HUES48 (cell line): ENCODE measurements at regions not wholly inside any gene's neighbourhood (a gene's known extent, or its start where the extent isn't known, plus 50 kb on each side); places are given as distances from the start of the nearest gene placed in this dataset.

Experiments used
- H3K27ac ChIP-seq: one replicate; pipeline ENCODE4 v1.7.0; 2013; ENCODE audit warnings: low read depth, low read length, inconsistent platforms
- H3K27me3 ChIP-seq: 2 replicates; pipeline ENCODE4 v1.6.1; 2013; ENCODE audit warnings: mild to moderate bottlenecking, low read length; ENCODE audit not compliant: control insufficient read depth, insufficient read depth
- H3K36me3 ChIP-seq: 2 replicates; pipeline ENCODE4 v1.6.1; 2013; ENCODE audit warnings: low read length; ENCODE audit not compliant: control insufficient read depth, insufficient read depth
- H3K4me1 ChIP-seq: 2 replicates; pipeline ENCODE4 v1.6.1; 2013; ENCODE audit warnings: mild to moderate bottlenecking, low read length; ENCODE audit not compliant: control insufficient read depth, insufficient read depth
- H3K4me3 ChIP-seq: 2 replicates; pipeline ENCODE4 v1.5.1; 2013; ENCODE audit warnings: mild to moderate bottlenecking, low read depth, low read length
- H3K9ac ChIP-seq: 2 replicates; pipeline ENCODE4 v1.6.1; 2013; ENCODE audit warnings: mild to moderate bottlenecking, low read depth, low read length, moderate library complexity
- H3K9me3 ChIP-seq: 2 replicates; pipeline ENCODE4 v1.6.1; 2013; ENCODE audit warnings: low read length; ENCODE audit not compliant: control insufficient read depth, insufficient read depth

DNA sequence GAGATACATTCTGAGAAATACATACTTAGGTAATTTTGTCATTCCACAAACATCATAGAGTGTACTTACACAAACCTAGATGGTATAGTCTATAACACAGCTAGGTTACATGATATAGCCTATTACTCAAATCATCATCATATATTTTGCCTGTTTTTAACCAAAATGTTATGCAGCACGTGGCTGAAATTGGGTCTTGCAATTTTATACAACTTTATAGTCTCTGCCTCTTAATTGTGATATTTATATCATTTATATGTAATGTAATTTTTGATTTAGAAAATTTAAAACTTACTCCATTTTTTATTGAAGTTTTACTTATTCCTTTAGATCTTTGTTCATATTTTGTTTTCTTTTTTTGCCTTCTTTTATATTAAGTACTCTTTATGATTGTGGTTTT is 350.7 kb upstream of the DCN start:
- peaks cover 5% of the 10 kb centered on the region; the same call in 1 of the 2 replicates for H3K9me3 ChIP-seq

DNA sequence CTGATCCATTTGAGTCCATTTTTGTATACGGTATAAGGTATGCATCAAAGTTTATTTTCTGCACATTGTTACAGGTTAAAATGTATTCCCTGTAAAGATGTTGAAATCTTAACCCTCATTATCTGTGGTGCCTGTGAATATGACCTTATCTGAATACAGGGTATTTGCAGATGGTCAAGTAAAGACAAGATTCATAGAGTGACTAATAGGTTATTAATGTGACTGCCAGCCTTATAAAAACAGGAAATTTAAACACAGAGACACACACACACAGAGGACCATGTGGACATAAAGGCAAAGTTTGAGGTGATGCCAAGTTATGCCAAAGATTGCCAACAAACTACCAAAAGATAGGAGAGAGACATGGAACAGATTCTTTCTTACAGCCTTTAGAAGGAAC is 347.2 kb upstream of the DCN start:
- Histone ChIP-seq H3K9me3 (peaks cover 5% of the 10 kb centered on the region; the same call in 1 of the 2 replicates), H3K9ac (no peak overlapping the region), H3K27ac (no peak overlapping the region), H3K36me3 (no peaks in the 10 kb centered on the region), H3K4me1 (no peaks in the 10 kb centered on the region), H3K4me3 (no peak overlapping the region), H3K27me3 (no peaks in the 10 kb centered on the region)

More for the DNA sequence above, 350.7 kb upstream of the DCN start:
- Histone ChIP-seq H3K36me3 (no peaks in the 10 kb centered on the region), H3K4me1 (no peaks in the 10 kb centered on the region), H3K27me3 (no peaks in the 10 kb centered on the region), H3K9ac (no peak overlapping the region), H3K27ac (no peak overlapping the region), H3K4me3 (no peak overlapping the region)

DNA sequence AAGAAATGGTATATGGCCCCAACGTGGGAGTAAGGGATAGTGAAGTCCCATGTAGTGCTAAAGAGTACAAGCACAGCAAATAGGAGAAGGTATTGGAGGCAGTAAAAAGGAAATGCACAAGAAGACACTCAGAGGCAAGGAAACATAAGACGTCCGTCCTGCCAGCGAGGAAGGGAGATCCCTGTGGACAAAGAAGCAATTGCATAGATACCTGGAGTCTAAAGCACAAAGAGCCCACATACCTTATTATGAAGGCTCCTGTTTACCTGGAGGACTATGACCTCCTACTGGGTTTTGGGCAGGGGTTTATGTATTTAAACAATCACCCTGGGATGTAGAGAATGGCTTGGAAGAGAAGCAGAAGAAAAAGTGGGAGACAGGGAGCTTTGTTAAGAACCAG is 341.2 kb upstream of the DCN start:
- H3K9ac ChIP-seq, result no peak overlapping the region
- no peak overlapping the region for H3K4me3 ChIP-seq
- H3K9me3 ChIP-seq, result no peaks in the 10 kb centered on the region
- no peak overlapping the region for H3K27ac ChIP-seq
- H3K27me3 ChIP-seq, result no peaks in the 10 kb centered on the region
- H3K36me3 ChIP-seq, result no peaks in the 10 kb centered on the region
- no peaks in the 10 kb centered on the region for H3K4me1 ChIP-seq

DNA sequence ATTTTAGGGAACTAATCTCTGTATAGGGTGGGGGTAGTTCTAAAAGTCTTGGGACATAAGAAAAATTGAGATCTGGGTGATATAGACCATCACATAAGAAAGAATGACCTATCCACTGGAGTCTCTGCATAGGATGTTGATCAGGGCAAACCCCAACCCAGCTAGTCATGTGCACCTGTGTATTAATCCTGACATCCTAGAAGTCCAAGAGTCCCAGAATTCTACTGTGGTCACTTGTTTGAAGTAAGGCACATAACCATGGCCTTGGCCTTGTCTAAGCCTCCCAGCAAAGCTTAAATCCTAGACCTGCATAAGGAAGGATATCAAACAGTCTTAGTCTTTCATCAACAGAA is 334.1 kb upstream of the DCN start:
- Histone ChIP-seq H3K27me3 (no peaks in the 10 kb centered on the region), H3K36me3 (no peaks in the 10 kb centered on the region), H3K9me3 (no peaks in the 10 kb centered on the region), H3K4me1 (peaks cover 20% of the 10 kb centered on the region), H3K9ac (no peak overlapping the region), H3K4me3 (no peak overlapping the region), H3K27ac (no peak overlapping the region)

- Histone ChIP-seq H3K27me3 (no peaks in the 10 kb centered on the region), H3K9ac (no peak overlapping the region), H3K36me3 (no peaks in the 10 kb centered on the region), H3K4me1 (peaks cover 26% of the 10 kb centered on the region), H3K4me3 (no peak overlapping the region), H3K9me3 (no peaks in the 10 kb centered on the region), H3K27ac (no peak overlapping the region)
Measured at GRCh38 chr12:91515944-91516694, 333.5 kb upstream of the DCN start.

GRCh38 chr12:91513313-91513712 is 330.7 kb upstream of the DCN start:
- Histone ChIP-seq H3K9me3 (no peaks in the 10 kb centered on the region), H3K9ac (no peak overlapping the region), H3K4me3 (no peak overlapping the region), H3K36me3 (no peaks in the 10 kb centered on the region), H3K27me3 (no peaks in the 10 kb centered on the region), H3K27ac (no peak overlapping the region), H3K4me1 (peaks cover 39% of the 10 kb centered on the region)

GRCh38 chr12:91511795-91512420 is 329.3 kb upstream of the DCN start:
- Histone ChIP-seq H3K9ac (no peak overlapping the region), H3K36me3 (no peaks in the 10 kb centered on the region), H3K9me3 (no peaks in the 10 kb centered on the region), H3K27ac (no peak overlapping the region), H3K4me1 (peaks cover 39% of the 10 kb centered on the region), H3K4me3 (no peak overlapping the region; the same call in 1 of the 2 replicates), H3K27me3 (no peaks in the 10 kb centered on the region)

DNA sequence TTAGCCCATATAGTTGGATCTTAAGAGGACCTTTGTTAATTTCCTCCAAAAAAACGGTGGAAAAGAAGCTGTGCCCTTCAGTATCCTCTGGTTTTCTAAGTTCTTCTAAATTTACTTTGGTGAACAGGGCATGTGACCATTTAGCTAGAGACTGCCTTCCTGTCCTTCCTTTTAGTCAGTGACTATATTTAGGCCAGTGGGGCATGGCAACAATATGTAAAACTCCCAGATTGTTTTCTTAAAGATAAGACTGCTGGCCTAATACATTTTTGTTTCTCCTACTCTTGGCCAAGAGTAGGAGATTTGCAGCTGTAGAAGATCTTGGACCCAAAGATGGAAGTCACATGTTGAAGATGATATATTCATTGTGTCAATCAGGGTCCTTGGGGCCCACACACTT is 325.1 kb upstream of the DCN start:
- Histone ChIP-seq H3K4me3 (no peak overlapping the region), H3K36me3 (no peaks in the 10 kb centered on the region), H3K4me1 (peaks cover 30% of the 10 kb centered on the region), H3K27me3 (no peaks in the 10 kb centered on the region), H3K9me3 (no peaks in the 10 kb centered on the region), H3K27ac (no peak overlapping the region), H3K9ac (no peak overlapping the region)

DNA sequence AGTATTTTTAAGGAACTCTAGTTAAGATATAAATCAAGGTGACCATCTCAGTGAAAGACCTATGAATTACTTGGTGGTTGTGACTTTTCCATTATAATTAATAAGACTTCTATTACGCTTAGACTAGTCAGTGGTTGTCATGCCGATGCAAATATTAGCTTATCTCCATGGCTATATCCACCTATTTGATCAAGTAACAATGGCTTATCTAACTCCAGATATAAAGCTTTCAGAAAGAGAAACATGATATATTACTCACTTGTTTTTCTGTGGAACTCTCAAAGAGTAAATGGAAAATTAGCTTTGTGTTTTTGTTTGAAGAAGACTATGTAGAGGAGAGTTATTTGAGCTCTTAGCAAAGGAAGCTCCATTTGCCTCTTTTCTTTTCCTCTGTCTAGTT is 323.8 kb upstream of the DCN start:
- Histone ChIP-seq H3K4me3 (no peak overlapping the region), H3K9me3 (no peaks in the 10 kb centered on the region), H3K36me3 (no peaks in the 10 kb centered on the region), H3K27ac (no peak overlapping the region), H3K4me1 (peaks cover 17% of the 10 kb centered on the region), H3K27me3 (no peaks in the 10 kb centered on the region), H3K9ac (no peak overlapping the region)

GRCh38 chr12:91505006-91505405 is 322.4 kb upstream of the DCN start:
- Histone ChIP-seq H3K4me3 (no peak overlapping the region), H3K9me3 (no peaks in the 10 kb centered on the region), H3K27me3 (no peaks in the 10 kb centered on the region), H3K27ac (no peak overlapping the region), H3K36me3 (no peaks in the 10 kb centered on the region), H3K4me1 (0 out of 2 replicates have a peak, but pooled peaks cover 3% of the 10 kb centered on the region), H3K9ac (no peak overlapping the region)

DNA sequence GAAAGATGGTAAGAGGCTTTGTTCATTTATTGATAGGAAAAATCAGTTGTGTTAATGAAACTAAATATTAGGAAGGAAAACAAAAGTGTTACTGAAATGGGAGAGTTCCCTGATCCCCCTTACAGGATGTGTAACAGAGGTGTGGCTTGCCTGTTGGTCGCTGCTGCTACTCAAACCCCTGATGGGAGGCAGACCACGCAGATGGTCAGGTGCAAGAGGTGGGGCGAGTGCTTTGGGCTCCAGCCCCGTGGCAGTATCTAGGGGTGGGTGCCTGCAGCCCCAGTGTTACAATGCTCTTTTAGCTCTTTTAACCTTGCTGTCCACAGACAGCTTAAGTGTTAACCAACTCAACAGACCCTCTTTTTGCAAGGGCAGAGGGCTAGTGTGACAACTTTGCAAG is 319.6 kb upstream of the DCN start:
- Histone ChIP-seq H3K4me3 (no peak overlapping the region), H3K36me3 (no peaks in the 10 kb centered on the region), H3K27me3 (no peaks in the 10 kb centered on the region), H3K4me1 (no peaks in the 10 kb centered on the region), H3K9me3 (no peaks in the 10 kb centered on the region), H3K27ac (no peak overlapping the region), H3K9ac (no peak overlapping the region)
